RPMI8226 (cell line): ENCODE measurements at regions not wholly inside any gene's neighbourhood (a gene's known extent, or its start where the extent isn't known, plus 50 kb on each side); places are given as distances from the start of the nearest gene placed in this dataset.

Source experiments
- DNase-seq: peaks from one replicate; pipeline ENCODE4 v3.0.0-alpha.2; 2015

- no peak for DNase-seq
Observed at GRCh38 chr4:3715855-3716630, 50.1 kb upstream of the ADRA2C start.

- DNase-seq: no peak
Observed at GRCh38 chr4:3715061-3715854, 50.9 kb upstream of the ADRA2C start.

- DNase-seq: no peak
Observed at GRCh38 chr4:3714642-3715001, 51.6 kb upstream of the ADRA2C start.

GRCh38 chr4:3713817-3714641 lies 52.2 kb upstream of the ADRA2C start:
- DNase-seq: no peak

- no peak for DNase-seq
Observed at GRCh38 chr4:3713346-3713745, 52.8 kb upstream of the ADRA2C start.

- DNase-seq: no peak
Observed at GRCh38 chr4:3712936-3713335, 53.2 kb upstream of the ADRA2C start.

- DNase-seq: no peak
Observed at GRCh38 chr4:3712112-3712805, 53.9 kb upstream of the ADRA2C start.

- no peak for DNase-seq
Observed at GRCh38 chr4:3711183-3712111, 54.7 kb upstream of the ADRA2C start.

- DNase-seq: no peak
Observed at GRCh38 chr4:3710451-3711182, 55.6 kb upstream of the ADRA2C start.

- no peak for DNase-seq
Observed at GRCh38 chr4:3709846-3710441, 56.2 kb upstream of the ADRA2C start.

- no peak for DNase-seq
Observed at GRCh38 chr4:3709061-3709845, 56.9 kb upstream of the ADRA2C start.

- DNase-seq: no peak
Observed at GRCh38 chr4:3708611-3709010, 57.6 kb upstream of the ADRA2C start.

- no peak for DNase-seq
Observed at GRCh38 chr4:3708103-3708510, 58.1 kb upstream of the ADRA2C start.

GRCh38 chr4:3707423-3708102 lies 58.6 kb upstream of the ADRA2C start:
- no peak for DNase-seq

GRCh38 chr4:3706565-3707422 lies 59.4 kb upstream of the ADRA2C start:
- no peak for DNase-seq

GRCh38 chr4:3706111-3706511 lies 60.1 kb upstream of the ADRA2C start:
- DNase-seq: no peak

GRCh38 chr4:3705236-3705987 lies 60.8 kb upstream of the ADRA2C start:
- DNase-seq: no peak
